Limb (tissue), 2 donors: ENCODE measurements at regions not wholly inside any gene's neighbourhood (a gene's known extent, or its start where the extent isn't known, plus 50 kb on each side); places are given as distances from the start of the nearest gene placed in this dataset.

Source experiments
- DNase-seq, 2 donors: peaks; one replicate each; pipeline ENCODE4 v3.0.0-alpha.2; 2016; ENCODE audit errors: extremely low spot score in 2 of 2

GRCh38 chr16:54812229-54812628, 118.4 kb upstream of the IRX5 start:
- DNase-seq = no peak

DNA sequence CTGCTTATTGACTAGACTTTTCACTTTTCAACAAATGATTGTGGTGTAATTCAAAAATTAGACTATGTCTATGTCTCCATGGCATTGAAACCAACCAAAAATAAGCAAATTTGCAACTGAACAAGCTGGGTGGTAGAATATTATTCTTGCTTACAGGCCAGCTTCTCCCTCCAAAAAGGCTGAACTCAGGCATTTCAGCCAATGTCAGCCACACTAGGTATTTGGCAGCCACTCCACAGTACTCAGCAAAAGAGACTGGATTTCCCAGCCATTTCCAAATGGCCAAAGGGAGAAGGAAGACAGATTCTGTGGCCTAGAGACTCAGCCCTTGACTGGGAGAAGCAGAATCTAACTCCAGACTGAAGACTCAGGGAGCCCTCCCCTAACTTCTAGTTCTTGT, 121.8 kb upstream of the IRX5 start:
- no peak for DNase-seq

- no peak for DNase-seq
Measured at GRCh38 chr16:54806881-54807360, 123.7 kb upstream of the IRX5 start.

DNA sequence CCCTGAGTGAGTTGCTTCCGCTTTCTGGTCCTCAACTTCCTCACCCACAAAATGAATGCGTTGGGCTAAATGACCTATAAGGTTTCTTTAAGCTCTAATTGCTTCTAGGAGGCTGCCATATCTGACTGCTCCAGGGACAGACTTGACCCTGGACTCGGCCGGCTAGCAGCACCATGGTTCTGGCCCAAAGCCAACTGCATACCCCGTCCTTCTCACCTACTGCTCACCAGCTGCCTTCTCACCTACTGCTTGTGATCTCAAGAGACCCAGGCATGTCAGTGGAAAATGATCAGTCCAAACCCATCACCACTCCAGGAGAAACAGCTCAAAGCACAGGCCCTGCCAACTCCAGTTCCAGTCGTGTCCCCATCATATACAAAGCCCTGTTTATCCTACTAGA, 124.3 kb upstream of the IRX5 start:
- DNase-seq = no peak

GRCh38 chr16:54805648-54806047, 125.0 kb upstream of the IRX5 start:
- no peak for DNase-seq

- no peak for DNase-seq
Measured at GRCh38 chr16:54801057-54801844, 129.4 kb upstream of the IRX5 start.

DNA sequence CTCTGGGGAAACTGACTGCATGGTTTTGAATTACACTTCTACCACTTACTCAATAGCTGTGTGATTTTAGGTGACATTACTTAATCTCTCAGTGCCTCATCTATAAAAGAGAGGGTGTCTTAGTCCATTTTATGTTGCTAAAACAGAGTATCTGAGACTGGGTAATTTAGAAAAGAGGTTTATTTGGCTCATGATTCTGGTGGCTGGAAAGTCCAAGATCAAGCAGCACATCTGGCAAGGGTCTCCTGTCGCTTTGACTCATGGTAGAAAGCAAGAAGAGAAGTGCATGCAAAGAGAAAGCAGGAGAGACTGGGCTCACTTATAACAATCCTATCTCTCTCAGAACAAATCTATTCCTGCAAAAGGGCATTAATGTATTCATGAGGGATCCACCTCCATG, 132.4 kb upstream of the IRX5 start:
- DNase-seq = no peak

DNA sequence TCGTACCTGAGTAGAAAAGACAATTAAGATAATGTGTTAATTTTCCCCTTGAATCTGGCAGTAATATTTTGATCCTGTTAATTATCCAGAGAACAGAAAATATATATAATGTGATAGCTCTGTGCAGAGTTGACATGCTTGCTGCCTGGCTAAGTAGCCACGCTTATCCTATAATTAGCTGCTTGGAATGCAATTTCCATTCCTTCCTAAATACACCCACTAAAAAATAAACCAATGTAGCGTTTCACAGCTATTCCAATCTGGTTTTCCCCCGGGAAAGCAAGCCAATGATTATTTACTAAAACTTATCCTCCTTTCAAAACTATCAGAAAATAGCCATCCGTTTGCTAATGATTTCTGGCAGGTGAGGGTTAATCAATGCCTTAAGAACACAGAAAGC, 134.5 kb upstream of the IRX5 start:
- DNase-seq = no peak

GRCh38 chr16:54792811-54793210, 137.9 kb upstream of the IRX5 start:
- peak in 1 of 2 donors; percentile 11 for DNase-seq

GRCh38 chr16:54787045-54787444, 143.6 kb upstream of the IRX5 start:
- DNase-seq = no peak

DNA sequence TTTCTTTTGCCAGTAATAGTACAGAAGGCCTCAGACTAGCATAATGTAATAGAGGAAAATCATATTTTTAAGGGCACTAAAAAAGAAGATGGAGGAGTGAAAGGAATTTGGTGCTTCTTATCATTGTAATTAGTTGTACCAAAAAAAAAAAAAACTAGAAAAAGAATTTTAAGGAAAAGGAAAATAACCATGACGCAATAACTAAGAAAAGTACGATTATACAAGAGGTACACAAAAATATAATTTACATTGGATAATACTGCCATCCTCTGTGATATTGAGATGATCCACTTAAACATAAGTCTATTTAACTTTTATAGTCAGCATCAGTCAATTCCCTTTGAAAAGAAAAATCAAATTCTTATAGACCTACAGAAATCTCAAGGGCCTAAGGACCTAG, 146.7 kb upstream of the IRX5 start:
- no peak for DNase-seq

- DNase-seq = no peak
Measured at GRCh38 chr16:54783226-54783625, 147.4 kb upstream of the IRX5 start.

DNA sequence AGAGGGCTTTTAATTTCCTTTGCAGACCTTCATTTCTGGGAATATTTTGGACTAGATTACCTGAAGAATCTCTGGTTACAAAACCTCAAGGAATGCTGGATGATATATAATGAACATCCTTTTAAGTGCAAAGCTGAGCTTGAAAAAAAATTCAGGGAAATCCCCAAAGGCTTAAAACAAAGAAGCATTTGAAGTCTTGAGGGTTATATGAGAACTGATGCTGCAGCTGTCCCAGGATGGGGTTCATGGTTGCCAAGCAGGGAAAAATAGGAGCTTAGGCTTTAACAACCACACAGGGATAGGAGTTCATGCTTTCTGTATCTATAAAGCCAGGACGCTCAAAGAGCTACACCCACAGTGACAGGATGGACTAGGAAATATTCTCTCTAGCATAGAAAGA, 150.4 kb upstream of the IRX5 start:
- no peak for DNase-seq

DNA sequence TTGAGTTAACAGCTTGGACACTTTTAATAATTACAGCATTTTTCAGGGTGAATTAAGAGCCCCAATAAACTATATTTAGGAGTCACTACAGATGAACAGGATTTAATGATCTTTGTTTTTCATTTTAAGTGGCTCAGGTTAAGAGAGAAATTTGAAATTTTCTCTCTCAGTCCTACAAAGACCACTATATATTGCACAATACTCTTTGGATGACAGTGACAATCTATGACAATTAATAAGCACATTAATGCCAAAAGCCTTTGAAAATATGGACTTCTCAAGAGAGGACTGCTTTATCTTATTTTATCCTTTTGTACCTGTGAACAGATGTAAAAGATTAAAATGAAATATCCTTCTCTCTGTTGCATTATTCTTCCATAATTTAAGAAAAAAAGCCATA, 151.1 kb upstream of the IRX5 start:
- no peak for DNase-seq

GRCh38 chr16:54774768-54775167, 155.9 kb upstream of the IRX5 start:
- DNase-seq = no peak

- DNase-seq = no peak
Measured at GRCh38 chr16:54772400-54772799, 158.3 kb upstream of the IRX5 start.

DNA sequence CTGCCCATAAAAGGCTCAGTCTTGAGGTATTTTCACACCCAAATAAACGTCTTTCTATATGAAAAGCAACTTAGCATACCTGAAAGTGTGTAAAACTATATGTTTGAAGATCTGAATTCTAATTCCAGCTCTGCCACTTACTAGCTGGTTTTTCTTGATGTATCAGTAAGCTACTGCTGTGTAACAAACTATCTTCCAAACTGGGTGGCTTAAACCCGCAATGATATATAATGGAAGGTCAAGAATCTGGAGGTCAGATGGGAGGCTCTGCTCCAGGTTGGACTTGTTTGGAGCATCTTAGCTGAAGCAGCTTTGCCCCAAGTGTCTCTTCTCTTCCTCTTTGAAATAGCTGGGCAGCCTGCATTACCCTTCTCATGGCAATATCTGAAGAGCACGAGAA, 164.3 kb upstream of the IRX5 start:
- DNase-seq = no peak

- no peak for DNase-seq
Measured at GRCh38 chr16:54750249-54750648, 180.4 kb upstream of the IRX5 start.

GRCh38 chr16:54748611-54749190, 182.0 kb upstream of the IRX5 start:
- DNase-seq = no peak

DNA sequence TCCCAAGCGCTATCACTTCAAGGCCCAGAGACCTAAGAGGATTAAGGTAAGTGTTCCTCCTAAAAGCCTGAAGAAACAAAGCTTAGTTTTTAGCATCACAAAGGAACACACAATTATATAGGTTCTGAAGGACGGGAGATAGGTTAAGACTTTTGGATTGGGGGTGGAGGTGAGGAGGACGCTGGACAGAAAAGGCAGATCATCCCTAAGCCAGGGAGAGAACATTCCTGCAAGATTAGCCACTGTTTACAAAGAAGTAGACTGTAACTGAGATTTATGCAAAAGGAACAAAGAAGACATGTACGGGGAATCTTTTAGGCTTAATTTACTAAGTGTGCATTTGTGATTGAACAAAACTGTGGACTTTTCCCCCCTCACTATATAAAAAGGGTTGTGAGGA, 184.1 kb upstream of the IRX5 start:
- DNase-seq = no peak

DNA sequence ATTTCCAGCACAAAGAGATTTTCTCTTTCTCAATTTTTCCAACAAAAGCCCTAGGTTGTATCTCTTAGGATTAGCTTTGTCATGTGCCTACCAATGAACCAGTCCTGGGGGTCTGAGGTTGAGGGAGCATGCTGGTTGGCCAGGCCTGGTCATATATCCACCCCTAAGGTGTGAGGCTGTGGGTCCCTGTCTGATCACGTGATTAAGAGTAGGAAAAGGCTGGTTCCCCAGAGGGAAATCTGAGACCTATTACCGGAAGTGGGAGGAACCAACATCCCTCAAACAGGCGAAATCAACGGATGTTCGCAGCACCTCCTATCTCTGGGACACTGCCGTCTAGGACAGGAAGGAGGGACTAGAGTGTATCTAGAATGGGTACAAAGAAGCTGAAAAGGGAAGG, 185.7 kb upstream of the IRX5 start:
- DNase-seq = no peak

DNA sequence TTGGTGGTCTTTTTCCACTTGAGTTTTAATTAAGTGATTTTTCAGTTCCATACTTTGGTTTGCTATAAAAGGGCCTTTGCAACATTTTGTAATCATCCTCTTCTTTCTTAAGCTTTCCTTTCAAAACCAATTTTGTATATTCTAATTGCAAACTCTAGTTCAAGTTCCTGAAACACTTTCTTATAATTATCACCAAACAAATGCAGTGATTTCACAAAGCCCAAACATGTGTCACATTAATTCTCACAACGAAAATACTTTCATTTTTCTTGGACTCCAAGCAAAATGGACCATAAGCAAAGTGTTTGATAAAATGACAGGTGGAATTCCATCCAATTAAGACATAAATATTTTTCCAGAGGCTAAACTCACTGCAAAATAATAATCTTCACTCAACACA, 188.2 kb upstream of the IRX5 start:
- DNase-seq = no peak

GRCh38 chr16:54739381-54739780, 191.3 kb upstream of the IRX5 start:
- DNase-seq = no peak
